AG09309 (cell line): ENCODE measurements at regions not wholly inside any gene's neighbourhood (a gene's known extent, or its start where the extent isn't known, plus 50 kb on each side); places are given as distances from the start of the nearest gene placed in this dataset.

Source experiments
- DNase-seq: peaks from one replicate; pipeline ENCODE4 v3.0.0-alpha.2; 2010; ENCODE audit warnings: low read depth
- H3K4me3 ChIP-seq: 2 replicates; pipeline ENCODE4 v1.5.1; 2011; ENCODE audit warnings: mild to moderate bottlenecking, low read depth, low read length, moderate library complexity; ENCODE audit not compliant: control insufficient read depth
- CTCF ChIP-seq: IDR thresholded peaks from 2 replicates; pipeline ENCODE4 v1.5.1; 2011; ENCODE audit warnings: mild to moderate bottlenecking, low read depth, low read length, inconsistent platforms; ENCODE audit not compliant: insufficient read depth, control insufficient read depth; ENCODE audit errors: missing control alignments

- no peak for TF ChIP-seq CTCF
- H3K4me3 ChIP-seq = no peak overlapping the region
- no peak for DNase-seq
These were observed 95.8 kb downstream of the FOXD1 start for GRCh38 chr5:73352649-73353230.

DNA sequence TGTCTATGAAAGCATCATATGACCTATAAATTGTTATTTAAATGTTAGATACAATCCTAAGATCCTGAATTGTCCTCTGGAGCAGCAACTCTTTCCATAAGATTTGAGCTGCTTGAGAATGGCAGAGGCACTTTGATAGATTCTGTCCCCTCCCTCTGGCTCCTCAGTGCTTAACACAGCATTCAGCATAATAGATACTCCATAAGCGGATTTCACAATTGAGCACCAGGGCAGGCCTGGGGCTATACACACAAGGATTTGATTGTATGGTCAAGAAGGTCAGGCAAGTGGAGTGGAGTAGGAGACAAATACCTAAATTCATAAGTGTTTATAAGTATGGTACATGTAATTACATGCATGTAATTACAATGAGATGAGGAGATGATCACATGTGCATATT, 96.3 kb downstream of the FOXD1 start:
- DNase-seq = no peak
- TF ChIP-seq CTCF = no peak
- H3K4me3 ChIP-seq = no peak overlapping the region

GRCh38 chr5:73351593-73351992, 97.0 kb downstream of the FOXD1 start:
- no peak for TF ChIP-seq CTCF
- H3K4me3 ChIP-seq = no peak overlapping the region
- DNase-seq = no peak

DNA sequence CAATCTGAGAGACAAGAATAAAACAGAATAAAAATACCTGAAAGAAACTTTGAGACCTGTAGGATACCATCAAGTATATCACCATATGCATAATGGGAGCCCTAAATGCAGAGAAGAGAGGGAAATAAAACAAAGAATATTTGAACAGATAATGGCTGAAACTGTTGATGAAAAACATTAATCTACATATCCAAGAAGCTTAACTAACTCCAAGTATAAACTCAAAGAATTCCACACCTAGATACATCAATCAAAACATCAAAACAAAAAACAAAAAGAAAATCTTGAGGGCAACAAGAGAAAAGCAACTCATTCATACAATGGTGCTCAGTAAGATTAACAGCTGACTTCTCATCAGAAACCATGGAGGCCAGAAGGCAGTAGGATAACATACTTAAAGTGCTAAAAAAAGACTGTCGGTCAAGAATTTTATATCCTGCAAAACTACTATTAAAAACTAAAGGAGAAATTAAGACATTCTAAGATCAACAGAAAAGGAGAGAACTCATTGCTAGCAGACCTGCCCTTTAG, 101.6 kb downstream of the FOXD1 start:
- TF ChIP-seq CTCF = no peak
- no peak for DNase-seq
- no peak overlapping the region for H3K4me3 ChIP-seq

- DNase-seq = no peak
- no peak for TF ChIP-seq CTCF
These were observed 103.7 kb downstream of the FOXD1 start for GRCh38 chr5:73344835-73345234.

DNA sequence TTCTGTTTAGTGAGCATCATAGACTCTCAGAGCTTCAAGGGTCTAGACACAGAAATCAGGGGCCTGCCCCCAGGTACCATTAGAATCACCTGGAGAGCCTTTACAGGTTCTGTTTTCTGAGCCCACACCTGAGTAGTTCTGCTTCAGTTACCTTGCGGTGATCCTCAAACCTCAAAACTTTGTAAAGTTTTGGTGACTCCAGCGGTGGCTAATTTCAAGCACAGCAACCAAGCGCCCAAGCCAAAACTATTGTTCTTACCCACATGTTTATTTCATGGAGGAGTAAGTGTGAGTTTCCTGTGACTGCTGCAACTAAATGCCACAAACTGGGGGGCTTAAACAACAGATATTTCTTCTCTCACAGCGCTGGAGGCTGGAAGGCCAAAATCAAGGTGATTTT, 108.9 kb downstream of the FOXD1 start:
- no peak for TF ChIP-seq CTCF
- H3K4me3 ChIP-seq = no peak overlapping the region

More at GRCh38 chr5:73344835-73345234, 103.7 kb downstream of the FOXD1 start:
- H3K4me3 ChIP-seq = no peak overlapping the region

DNA sequence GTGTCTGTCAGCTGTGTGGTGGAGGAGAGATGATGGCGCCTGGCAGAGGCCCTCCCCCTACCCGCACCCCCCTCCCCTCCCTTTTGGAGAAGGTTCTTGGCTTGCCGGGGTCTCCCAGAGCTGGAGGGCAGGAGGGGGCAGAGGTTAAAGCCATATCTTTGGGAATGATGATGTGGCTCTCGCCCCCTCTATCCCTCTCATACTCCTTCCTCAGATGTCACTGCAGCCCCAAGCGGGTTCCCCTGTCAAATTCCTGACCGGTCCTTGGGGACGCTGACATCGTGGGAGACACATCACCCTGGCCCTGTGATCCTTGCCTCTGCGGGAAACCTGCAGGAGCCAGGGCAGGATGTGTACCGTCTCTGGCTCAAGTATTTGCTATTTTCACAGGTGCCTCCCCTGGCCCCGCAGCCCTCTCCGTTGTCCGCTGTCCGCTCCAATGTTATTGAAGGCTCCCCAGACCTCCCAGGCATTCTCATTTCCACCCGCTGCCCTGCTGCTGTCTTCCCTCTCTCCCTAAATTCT, 109.5 kb downstream of the FOXD1 start:
- no peak for DNase-seq
- TF ChIP-seq CTCF = no peak
- H3K4me3 ChIP-seq = no peak overlapping the region

More for the DNA sequence above, 108.9 kb downstream of the FOXD1 start:
- DNase-seq = no peak
